Lower leg skin (tissue), 4 donors: ENCODE measurements at regions not wholly inside any gene's neighbourhood (a gene's known extent, or its start where the extent isn't known, plus 50 kb on each side); places are given as distances from the start of the nearest gene placed in this dataset.

ENCODE experiments used
- DNase-seq, 2 donors: peaks; one replicate each; pipeline ENCODE4 v3.0.0-alpha.2; 2019; ENCODE audit warnings: low spot score in 2 of 2
- H3K4me3 ChIP-seq: fragments of 200-600 bp; sonication (generic); 2 replicates; pipeline ENCODE4 v1.5.1; 2017; ENCODE audit warnings: mild to moderate bottlenecking, low read depth; ENCODE audit not compliant: poor library complexity, severe bottlenecking
- CTCF ChIP-seq, 3 donors: fragments of 450-650 bp; IDR thresholded peaks; one replicate each; pipeline ENCODE4 v1.5.1; 2016; ENCODE audit warnings: antibody characterized with exemption in 3 of 3, mild to moderate bottlenecking in 3 of 3, moderate library complexity in 2 of 3
- POLR2A ChIP-seq, 2 donors: fragments of 450-650 bp; IDR thresholded peaks; one replicate each; pipeline ENCODE4 v1.6.1; 2016 to 2017; ENCODE audit warnings: antibody characterized with exemption in 2 of 2, mild to moderate bottlenecking in 1 of 2, moderate library complexity in 1 of 2
- WGBS, 2 donors: methylation state at CpG; one replicate each; pipeline ENCODE4 v1.1.5; 2018; 5-methylcytosine and 5-hydroxymethylcytosine counted together
- intact Hi-C: fragments of 100-400 bp; cut with DNase I; formaldehyde crosslinking; loops from one replicate; pipeline ENCODE4 v1.15.0; 2023; ENCODE audit warnings: low total_unique reads

GRCh38 chr10:88041243-88042159, 178.1 kb downstream of the PTEN start:
- intact Hi-C loops: no loop called here
- DNase-seq: no peak
- no peak overlapping the region for H3K4me3 ChIP-seq
- 36 to 41% methylated on average over 11 of the region's 11 CpGs for WGBS, 2 donors
- no peak for TF ChIP-seq POLR2A (IDR thresholded peaks at IDR 0.05)
- TF ChIP-seq CTCF (IDR thresholded peaks at IDR 0.05): no peak

GRCh38 chr10:88042160-88043100, 179.0 kb downstream of the PTEN start:
- peak; percentile 58 to 86 for DNase-seq
- WGBS, 2 donors: 33 to 50% methylated on average over 19 of the region's 19 CpGs
- no peak overlapping the region for H3K4me3 ChIP-seq
- TF ChIP-seq CTCF (IDR thresholded peaks at IDR 0.05) (no peak), POLR2A (IDR thresholded peaks at IDR 0.05) (no peak)
- intact Hi-C loops: no loop called here

GRCh38 chr10:88045096-88045495, 181.7 kb downstream of the PTEN start:
- DNase-seq: no peak
- TF ChIP-seq POLR2A (IDR thresholded peaks at IDR 0.05): no peak
- no peak for TF ChIP-seq CTCF (IDR thresholded peaks at IDR 0.05)
- intact Hi-C loops: no loop called here
- no peak overlapping the region for H3K4me3 ChIP-seq
- WGBS, 2 donors: 78 to 87% methylated on average over 5 of the region's 5 CpGs

GRCh38 chr10:88045656-88046415, 182.4 kb downstream of the PTEN start:
- WGBS, 2 donors: 59 to 72% methylated on average over 5 of the region's 5 CpGs
- intact Hi-C loops: no loop called here
- H3K4me3 ChIP-seq: no peak overlapping the region
- DNase-seq: no peak
- TF ChIP-seq POLR2A (IDR thresholded peaks at IDR 0.05) (no peak), CTCF (IDR thresholded peaks at IDR 0.05) (no peak)

GRCh38 chr10:88047579-88047978, 184.2 kb downstream of the PTEN start:
- H3K4me3 ChIP-seq: no peak overlapping the region
- DNase-seq: no peak
- TF ChIP-seq POLR2A (IDR thresholded peaks at IDR 0.05) (no peak), CTCF (IDR thresholded peaks at IDR 0.05) (no peak)
- intact Hi-C loops: no loop called here
